ENCODE measurements at regions not wholly inside any gene's neighbourhood (a gene's known extent, or its start where the extent isn't known, plus 50 kb on each side); places are given as distances from the start of the nearest gene placed in this dataset.

GRCh38 chr3:72449551-72449950, 398.7 kb downstream of the SHQ1 start:
- no peak for DNase-seq

DNA sequence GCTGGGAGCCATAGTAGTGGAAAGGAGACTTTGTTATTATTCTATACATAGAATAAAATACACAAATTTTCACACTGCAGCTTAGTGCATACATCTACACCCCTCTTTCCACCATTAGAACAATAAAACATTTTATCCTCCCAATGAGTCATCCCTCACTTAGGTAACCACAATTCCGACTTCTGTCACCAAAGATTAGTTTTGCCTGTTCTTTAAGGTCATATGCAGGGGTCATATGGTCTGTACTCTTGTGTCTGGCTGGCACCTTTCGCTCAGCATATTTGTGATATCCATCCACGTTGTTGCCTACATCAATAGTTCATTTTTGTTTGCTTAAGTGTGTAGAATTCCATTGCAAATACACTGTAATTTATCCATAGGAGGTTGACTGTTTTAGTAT, 399.4 kb downstream of the SHQ1 start:
- DNase-seq = no peak

DNA sequence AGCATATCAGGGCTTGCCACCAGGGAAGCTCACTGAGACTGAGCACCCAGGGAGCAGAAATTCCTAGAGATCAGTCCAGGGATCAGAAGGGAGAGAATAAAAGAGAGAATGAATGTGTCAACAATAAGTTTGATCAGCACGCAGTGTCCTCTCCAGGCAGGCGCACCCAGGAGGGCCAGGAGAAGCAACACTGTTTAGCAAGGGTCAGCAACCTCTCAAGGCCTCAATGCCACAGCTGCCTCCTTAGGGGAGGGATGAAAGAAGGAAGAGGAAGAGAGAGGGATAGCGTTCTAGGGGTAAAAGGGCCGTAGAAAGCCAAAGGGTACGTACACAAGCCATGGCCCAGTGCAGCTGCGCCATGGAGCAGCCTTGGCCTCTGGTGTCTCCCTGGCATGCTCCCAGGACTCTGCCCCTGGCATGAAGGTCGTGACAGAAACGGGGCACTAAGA, 399.8 kb downstream of the SHQ1 start:
- DNase-seq = no peak

- peak; percentile 96 for DNase-seq
These were observed 400.9 kb downstream of the SHQ1 start for GRCh38 chr3:72447059-72447946.

DNA sequence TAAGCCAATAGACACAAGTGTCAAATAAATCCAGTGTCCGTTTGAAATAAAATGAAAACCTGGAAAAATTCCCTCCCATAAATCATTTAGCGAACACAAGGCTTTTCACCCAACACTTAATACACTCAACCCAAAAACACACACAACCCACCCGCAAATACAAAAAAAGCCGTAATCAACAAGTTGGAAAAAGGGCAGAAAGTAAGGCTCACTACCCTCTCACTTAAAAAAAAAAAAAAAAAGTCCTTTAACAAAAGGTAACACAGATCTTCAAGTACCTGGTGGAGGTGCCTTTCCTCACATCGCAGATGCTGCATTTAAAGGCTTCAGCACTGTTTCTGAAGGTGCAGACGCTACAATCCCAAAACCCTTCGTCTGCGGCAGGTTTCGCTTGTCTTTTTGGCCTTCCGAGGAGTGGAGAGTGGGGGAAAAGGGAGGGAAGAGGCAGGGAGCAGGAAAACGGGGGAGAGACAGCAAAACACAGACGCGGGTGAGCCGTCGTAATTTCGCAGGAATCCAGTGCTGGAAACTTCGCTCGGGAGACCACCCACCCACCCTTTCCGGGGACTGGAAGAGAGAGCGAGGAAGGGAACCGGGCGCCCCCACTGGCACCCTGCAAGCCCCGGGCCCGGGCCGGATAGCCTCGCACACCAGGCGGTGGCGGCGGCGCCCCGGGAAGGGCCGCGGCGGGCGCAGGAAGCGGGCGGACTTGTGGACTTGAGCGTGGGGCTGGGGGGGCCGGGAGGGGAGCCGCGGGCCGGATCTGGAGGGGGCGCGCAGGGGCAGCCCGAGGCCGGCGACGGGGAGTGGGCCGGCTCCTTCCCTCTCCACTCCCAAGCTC, 401.8 kb downstream of the SHQ1 start, which contains the start of gene RYBP:
RYBP (minus strand) TSS at position 404 of the 841 bp plus-strand sequence.
- no peak for DNase-seq

- no peak for DNase-seq
These were observed 402.4 kb downstream of the SHQ1 start for GRCh38 chr3:72445827-72446217.

- DNase-seq = no peak
These were observed 403.5 kb downstream of the SHQ1 start for GRCh38 chr3:72444656-72445223.

DNA sequence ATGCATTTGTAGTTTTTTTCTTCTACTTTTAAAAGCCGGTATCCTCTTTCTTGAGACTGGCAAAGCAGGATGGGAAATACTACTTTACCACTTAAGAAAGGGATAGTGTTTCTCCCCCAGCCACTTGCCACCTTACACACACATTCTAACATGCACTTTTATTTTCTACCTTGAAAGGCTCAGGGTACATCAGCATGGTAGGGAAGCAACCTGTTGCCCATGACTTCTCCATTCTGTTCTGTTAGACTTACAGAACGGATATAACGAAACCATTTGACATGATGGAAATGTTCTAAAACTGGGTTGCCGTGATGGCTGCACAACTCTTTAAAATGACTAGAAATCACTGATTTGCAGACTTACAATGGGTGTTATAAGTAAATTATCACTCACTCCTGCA, 405.5 kb downstream of the SHQ1 start:
- no peak for DNase-seq

DNA sequence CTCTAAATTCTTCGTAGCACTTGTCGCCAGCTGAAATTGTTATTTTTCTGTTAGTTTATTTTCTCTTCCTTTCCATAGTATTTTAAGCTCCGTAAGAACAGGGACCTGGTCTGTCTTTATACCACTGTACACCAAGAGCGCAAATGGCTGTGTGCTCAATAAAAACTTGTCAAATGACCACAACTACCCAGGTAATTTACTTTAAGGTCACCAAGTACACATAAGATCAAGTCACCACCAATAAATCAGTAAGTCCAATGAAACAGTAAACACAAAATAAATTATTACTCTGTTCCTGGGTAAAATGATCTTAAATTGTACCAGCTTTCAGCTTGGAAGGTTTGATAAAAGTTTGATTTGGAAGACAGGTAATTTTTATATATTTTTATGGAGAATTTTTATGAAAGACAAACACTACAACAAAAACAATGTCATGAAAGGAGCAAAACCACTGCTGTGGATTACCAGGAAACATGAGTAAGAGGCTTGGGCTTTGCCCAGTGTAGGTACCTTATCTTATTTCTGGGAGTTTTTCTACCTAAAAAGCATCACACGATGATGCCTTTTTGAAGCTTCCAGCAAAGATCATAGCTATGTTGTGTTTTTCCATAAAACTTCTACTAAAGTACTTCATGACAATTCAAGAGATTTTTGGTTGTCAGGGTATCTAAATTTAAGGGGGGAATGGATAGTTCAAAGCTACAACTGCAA, 406.8 kb downstream of the SHQ1 start:
- DNase-seq = no peak

DNA sequence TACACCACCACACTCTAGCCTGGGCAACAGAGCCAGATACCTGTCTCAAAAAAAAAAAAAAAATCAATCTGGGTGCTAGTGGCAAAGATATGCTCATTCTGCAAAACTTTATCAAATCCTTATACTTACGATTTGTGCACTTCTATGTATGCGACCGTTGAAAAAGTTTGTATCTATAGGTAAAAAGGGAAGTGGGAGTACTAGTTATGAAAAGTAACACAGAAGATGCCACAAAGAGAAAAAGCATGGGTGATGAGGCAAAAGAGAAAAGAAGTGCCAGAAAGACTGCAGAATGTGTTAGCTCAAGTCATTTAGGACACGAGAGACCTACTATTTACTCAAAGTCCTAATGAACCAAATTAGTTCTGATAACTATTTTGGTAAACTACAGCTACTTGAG, 407.8 kb downstream of the SHQ1 start:
- no peak for DNase-seq

GRCh38 chr3:72439321-72440183, 408.7 kb downstream of the SHQ1 start:
- DNase-seq = no peak

GRCh38 chr3:72437661-72438406, 410.4 kb downstream of the SHQ1 start:
- no peak for DNase-seq

- DNase-seq = no peak
These were observed 411.2 kb downstream of the SHQ1 start for GRCh38 chr3:72436863-72437592.

- no peak for DNase-seq
These were observed 413.9 kb downstream of the SHQ1 start for GRCh38 chr3:72434296-72434695.

DNA sequence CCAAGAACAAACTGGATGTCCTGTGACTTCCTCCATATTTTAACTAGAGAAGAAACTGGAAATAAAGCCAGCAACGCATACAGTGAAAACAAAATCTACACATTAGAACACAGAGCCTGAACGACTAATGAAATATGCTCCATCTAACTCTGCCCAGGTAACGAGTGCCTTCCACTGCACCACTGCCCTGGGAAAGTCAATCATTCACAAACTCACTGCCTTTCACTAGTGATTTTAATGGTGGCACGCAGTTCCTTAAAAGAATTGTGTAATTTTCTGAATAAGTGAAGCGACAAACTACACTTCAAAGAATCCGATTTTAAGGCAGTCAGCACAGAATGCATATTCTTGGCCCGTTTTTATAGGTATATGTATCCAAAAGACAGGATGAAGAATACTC, 416.0 kb downstream of the SHQ1 start:
- no peak for DNase-seq

DNA sequence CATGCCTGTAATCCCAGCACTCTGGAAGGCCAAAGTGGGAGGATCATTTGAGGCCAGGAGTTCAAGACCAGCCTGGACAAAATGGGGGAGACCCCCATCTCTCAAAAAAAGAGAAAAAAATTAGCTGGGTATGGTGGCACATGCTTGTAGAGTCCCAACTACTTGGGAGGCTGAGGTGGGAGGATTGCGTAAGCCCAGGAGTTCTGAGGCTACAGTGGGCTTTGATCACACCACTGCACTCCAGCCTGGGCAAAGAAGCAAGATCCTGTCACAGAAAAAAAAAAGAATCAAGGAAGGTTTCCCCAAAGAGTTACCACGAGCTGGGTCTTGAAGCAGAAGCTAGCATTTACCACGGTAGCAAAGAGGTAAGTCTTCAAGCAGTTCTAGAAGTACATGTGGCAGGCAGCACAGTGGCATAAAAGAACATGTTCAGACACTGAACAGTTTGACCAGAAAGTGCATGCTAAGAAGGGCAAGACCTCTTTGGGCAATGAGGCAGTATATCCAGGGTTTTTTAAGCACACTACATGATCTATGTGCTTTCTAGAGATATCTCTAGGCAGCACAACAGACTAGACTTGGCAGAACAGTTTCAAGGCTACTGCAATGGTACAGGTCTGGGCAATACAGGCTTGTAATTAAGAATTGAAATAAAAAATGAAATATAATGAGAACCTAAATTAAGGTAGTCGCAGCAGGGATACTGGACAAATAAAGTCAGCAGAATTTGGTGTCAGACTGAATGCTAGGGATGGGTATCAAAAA, 418.5 kb downstream of the SHQ1 start:
- DNase-seq = no peak

GRCh38 chr3:72428803-72429202, 419.4 kb downstream of the SHQ1 start:
- DNase-seq = no peak

DNA sequence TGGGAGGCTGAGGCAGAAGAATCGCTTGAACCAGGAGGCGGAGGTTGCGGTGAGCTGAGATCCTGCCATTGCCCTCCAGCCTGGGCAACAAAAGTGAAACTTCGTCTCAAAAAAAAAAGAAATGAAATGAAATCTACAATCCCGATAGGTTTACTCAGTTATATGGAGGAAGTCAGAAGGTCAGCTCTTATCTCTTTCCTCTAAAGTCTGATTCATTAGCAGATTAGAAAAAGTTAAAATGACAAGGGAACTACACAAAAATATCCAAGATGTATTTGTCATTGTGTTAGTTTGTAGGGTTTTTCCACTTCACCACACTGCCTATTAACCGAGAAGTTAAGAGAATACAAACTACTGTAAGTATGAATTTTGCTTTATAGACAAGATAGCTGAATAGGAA, 420.6 kb downstream of the SHQ1 start:
- no peak for DNase-seq

GRCh38 chr3:72426618-72427397, 421.4 kb downstream of the SHQ1 start:
- DNase-seq = no peak
